DND-41 (cell line): ENCODE measurements at regions not wholly inside any gene's neighbourhood (a gene's known extent, or its start where the extent isn't known, plus 50 kb on each side); places are given as distances from the start of the nearest gene placed in this dataset.

Source experiments
- ATAC-seq: fragments of 200-7000 bp; cut with Tn5 transposase; 3 replicates; pipeline ENCODE4 v1.9.1; 2021; ENCODE audit warnings: low read depth; ENCODE audit not compliant: insufficient read depth
- DNase-seq: peaks from one replicate; pipeline ENCODE4 v3.0.0-alpha.2; 2020
- H2AFZ ChIP-seq: 2 replicates; pipeline ENCODE4 v1.6.0; 2012; ENCODE audit warnings: low read depth, low read length
- H3K27ac ChIP-seq: 2 replicates; pipeline ENCODE4 v1.5.1; 2012; ENCODE audit warnings: low read length, inconsistent platforms
- H3K27me3 ChIP-seq: fragments of 200-600 bp; sonication (generic); 2 replicates; pipeline ENCODE4 v1.6.0; 2012; ENCODE audit warnings: low read length, mild to moderate bottlenecking, inconsistent platforms; ENCODE audit not compliant: insufficient read depth, poor library complexity
- H3K36me3 ChIP-seq: 2 replicates; pipeline ENCODE4 v1.5.1; 2012; ENCODE audit warnings: low read length, inconsistent platforms; ENCODE audit not compliant: insufficient read depth
- H3K4me1 ChIP-seq: 2 replicates; pipeline ENCODE4 v1.5.1; 2012; ENCODE audit warnings: mild to moderate bottlenecking, low read length; ENCODE audit not compliant: insufficient read depth
- H3K4me2 ChIP-seq: 2 replicates; pipeline ENCODE4 v1.6.0; 2012; ENCODE audit warnings: mild to moderate bottlenecking, moderate library complexity, low read length, inconsistent platforms; ENCODE audit not compliant: insufficient read depth
- H3K4me3 ChIP-seq, 2 experiments: fragments of 200-600 bp in 1 of 2; shearing (Covaris generic) in 1 of 2; 2 replicates each; pipeline ENCODE4 v1.5.1; 2012 to 2016; ENCODE audit warnings: inconsistent platforms in 2 of 2, low read length in 2 of 2, mild to moderate bottlenecking in 2 of 2, low read depth in 1 of 2, moderate library complexity in 1 of 2
- H3K79me2 ChIP-seq: 2 replicates; pipeline ENCODE4 v1.6.0; 2012; ENCODE audit warnings: low read length, inconsistent platforms; ENCODE audit not compliant: insufficient read depth
- H3K9ac ChIP-seq: 2 replicates; pipeline ENCODE4 v1.6.0; 2012; ENCODE audit warnings: low read depth, mild to moderate bottlenecking, inconsistent platforms, low read length, moderate library complexity
- H3K9me3 ChIP-seq: 2 replicates; pipeline ENCODE4 v1.5.1; 2012; ENCODE audit warnings: low read length, moderate library complexity, mild to moderate bottlenecking, inconsistent platforms; ENCODE audit not compliant: insufficient read depth, severe bottlenecking
- H4K20me1 ChIP-seq: 2 replicates; pipeline ENCODE4 v1.6.0; 2012; ENCODE audit warnings: low read length; ENCODE audit not compliant: insufficient read depth
- EZH2 ChIP-seq: IDR thresholded peaks from 3 replicates; pipeline ENCODE4 v1.6.1; 2012; ENCODE audit warnings: borderline replicate concordance, low read depth, mild to moderate bottlenecking, moderate library complexity, low read length, inconsistent platforms; ENCODE audit not compliant: severe bottlenecking
- TF ChIP-seq, protein P1 (sequence below): IDR thresholded peaks from 2 replicates; pipeline ENCODE4 v1.5.1; 2012; ENCODE audit warnings: borderline replicate concordance, low read length, moderate library complexity, mild to moderate bottlenecking; ENCODE audit not compliant: poor library complexity, severe bottlenecking; ENCODE audit errors: extremely low read depth

DNA sequence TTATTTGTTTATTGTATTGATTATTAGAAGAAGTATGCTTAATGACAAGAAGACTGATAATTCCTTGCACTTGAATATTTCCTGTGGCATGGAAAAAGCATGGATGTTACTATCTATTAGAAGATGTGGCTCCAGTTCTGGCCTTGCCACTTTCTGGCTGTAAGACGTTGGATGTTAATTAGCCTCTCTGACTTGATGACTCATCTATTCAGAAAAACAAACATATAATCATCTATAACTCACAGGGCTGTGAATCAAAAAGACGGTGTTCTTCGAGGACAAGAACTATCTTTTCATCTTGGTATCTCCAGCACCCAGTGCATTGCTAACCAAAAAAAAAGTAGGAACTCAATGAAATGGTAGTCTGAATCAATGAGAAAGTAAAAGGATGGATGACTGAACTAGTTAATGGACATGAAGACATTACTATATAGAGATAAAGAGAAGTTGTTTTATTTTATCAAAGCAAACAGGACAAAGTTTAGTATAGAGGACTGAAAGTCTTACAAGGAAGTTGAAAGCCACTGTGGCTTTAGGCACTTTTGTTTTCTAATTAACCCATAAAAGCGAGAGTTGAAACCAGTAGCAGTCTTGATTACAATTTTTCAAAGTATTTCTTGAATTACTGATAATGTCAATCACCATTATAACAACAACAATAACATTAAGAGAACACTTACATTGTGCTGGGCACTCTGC lies 145.3 kb downstream of the RND3 start:
- no peaks in the 10 kb centered on the region for H3K4me1 ChIP-seq
- H4K20me1 ChIP-seq: no peaks in the 10 kb centered on the region
- no peak overlapping the region for H3K9ac ChIP-seq
- H3K36me3 ChIP-seq: no peaks in the 10 kb centered on the region
- H3K4me2 ChIP-seq: no peak overlapping the region
- H3K79me2 ChIP-seq: no peaks in the 10 kb centered on the region
- H3K4me3 ChIP-seq: no peak overlapping the region
- H3K27me3 ChIP-seq: no peaks in the 10 kb centered on the region
- DNase-seq (no peak), ATAC-seq (no peak)
- no peak overlapping the region for H3K27ac ChIP-seq
- no peak overlapping the region for H2AFZ ChIP-seq
- no peak for TF ChIP-seq EZH2
- TF ChIP-seq, protein P1, sequence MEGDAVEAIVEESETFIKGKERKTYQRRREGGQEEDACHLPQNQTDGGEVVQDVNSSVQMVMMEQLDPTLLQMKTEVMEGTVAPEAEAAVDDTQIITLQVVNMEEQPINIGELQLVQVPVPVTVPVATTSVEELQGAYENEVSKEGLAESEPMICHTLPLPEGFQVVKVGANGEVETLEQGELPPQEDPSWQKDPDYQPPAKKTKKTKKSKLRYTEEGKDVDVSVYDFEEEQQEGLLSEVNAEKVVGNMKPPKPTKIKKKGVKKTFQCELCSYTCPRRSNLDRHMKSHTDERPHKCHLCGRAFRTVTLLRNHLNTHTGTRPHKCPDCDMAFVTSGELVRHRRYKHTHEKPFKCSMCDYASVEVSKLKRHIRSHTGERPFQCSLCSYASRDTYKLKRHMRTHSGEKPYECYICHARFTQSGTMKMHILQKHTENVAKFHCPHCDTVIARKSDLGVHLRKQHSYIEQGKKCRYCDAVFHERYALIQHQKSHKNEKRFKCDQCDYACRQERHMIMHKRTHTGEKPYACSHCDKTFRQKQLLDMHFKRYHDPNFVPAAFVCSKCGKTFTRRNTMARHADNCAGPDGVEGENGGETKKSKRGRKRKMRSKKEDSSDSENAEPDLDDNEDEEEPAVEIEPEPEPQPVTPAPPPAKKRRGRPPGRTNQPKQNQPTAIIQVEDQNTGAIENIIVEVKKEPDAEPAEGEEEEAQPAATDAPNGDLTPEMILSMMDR: no peak
- H3K9me3 ChIP-seq: no peaks in the 10 kb centered on the region

DNA sequence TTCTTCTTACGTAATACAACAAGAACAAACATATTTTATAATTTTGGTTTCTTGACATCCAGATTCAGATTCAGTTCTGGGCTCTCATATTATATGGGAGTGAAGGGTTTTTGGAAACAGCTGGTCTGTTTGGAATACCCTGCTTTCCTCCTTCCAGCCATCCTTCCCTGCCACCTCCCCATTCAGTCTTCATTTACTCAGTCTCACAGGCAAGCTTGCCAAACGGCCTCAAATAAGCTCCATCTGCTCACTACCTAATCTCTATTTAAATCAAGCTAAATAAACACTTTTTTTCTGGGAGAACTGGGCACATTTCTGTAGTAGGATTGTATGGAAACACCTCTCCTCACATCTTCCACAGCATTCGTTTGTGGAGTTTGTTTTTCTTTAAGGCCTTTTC lies 147.5 kb downstream of the RND3 start:
- H3K4me2 ChIP-seq: no peak overlapping the region
- H3K27ac ChIP-seq: no peak overlapping the region
- DNase-seq (no peak), ATAC-seq (no peak)
- H3K79me2 ChIP-seq: no peaks in the 10 kb centered on the region
- H3K9me3 ChIP-seq: no peaks in the 10 kb centered on the region
- no peaks in the 10 kb centered on the region for H3K36me3 ChIP-seq
- H4K20me1 ChIP-seq: no peaks in the 10 kb centered on the region
- no peaks in the 10 kb centered on the region for H3K27me3 ChIP-seq
- no peak overlapping the region for H2AFZ ChIP-seq
- no peak for TF ChIP-seq EZH2
- TF ChIP-seq, protein P1: no peak
- no peak overlapping the region for H3K4me3 ChIP-seq
- no peak overlapping the region for H3K9ac ChIP-seq
- no peaks in the 10 kb centered on the region for H3K4me1 ChIP-seq

DNA sequence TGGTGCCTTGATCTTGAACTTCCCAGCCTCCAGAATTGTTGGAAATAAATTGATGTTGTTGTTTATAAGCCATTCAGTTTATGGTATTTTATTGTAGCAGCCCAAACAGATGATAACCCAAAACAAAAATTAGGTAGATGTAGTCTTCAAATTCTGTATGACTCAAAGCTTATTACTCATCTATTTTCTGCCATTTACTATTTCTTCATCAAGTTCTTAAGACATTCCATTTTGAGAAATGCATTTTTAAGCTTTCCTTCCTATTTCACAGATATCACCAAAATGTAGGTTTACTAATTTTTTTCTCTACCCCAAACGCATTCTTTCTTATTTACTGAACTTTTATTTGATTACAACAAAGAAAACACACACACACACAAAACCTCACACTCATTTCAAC lies 148.2 kb downstream of the RND3 start:
- H3K4me1 ChIP-seq: no peaks in the 10 kb centered on the region
- no peaks in the 10 kb centered on the region for H4K20me1 ChIP-seq
- H3K36me3 ChIP-seq: no peaks in the 10 kb centered on the region
- H3K79me2 ChIP-seq: no peaks in the 10 kb centered on the region
- no peak overlapping the region for H3K4me2 ChIP-seq
- ATAC-seq: no peak
- no peak overlapping the region for H3K4me3 ChIP-seq
- H3K27me3 ChIP-seq: no peaks in the 10 kb centered on the region
- DNase-seq: no peak
- no peak overlapping the region for H2AFZ ChIP-seq
- TF ChIP-seq, protein P1: no peak
- TF ChIP-seq EZH2: no peak
- no peak overlapping the region for H3K27ac ChIP-seq
- no peaks in the 10 kb centered on the region for H3K9me3 ChIP-seq
- H3K9ac ChIP-seq: no peak overlapping the region
